ENCODE measurements at regions not wholly inside any gene's neighbourhood (a gene's known extent, or its start where the extent isn't known, plus 50 kb on each side); places are given as distances from the start of the nearest gene placed in this dataset.

GRCh38 chr2:38237311-38237710, 139.8 kb downstream of the ATL2 start:
- no peak for TF ChIP-seq EZH2phosphoT487 (IDR thresholded peaks at IDR 0.05; ENCODE audit: borderline replicate concordance, low read depth, low read length)
- no peak for TF ChIP-seq CTCF (conservative IDR thresholded peaks at IDR 0.05; ENCODE audit: low read length)
- Histone ChIP-seq H3K79me2 (ENCODE audit: insufficient read depth, low read depth, low read length) (no peaks in the 10 kb centered on the region), H3K36me3 (ENCODE audit: insufficient read depth, low read length) (no peaks in the 10 kb centered on the region), H3K9me2 (ENCODE audit: insufficient read depth, low read length) (no peaks in the 10 kb centered on the region), H3K9me3 (ENCODE audit: low read length) (no peaks in the 10 kb centered on the region), H4K20me1 (ENCODE audit: insufficient read depth, low read length) (no peaks in the 10 kb centered on the region), H3K4me2 (ENCODE audit: low read length) (no peak overlapping the region), H3K4me3 (ENCODE audit: low read depth, low read length, poor library complexity, severe bottlenecking) (no peak overlapping the region), H2AFZ (ENCODE audit: low read length) (no peak overlapping the region), H3K4me1 (ENCODE audit: insufficient read depth, low read length, poor library complexity, severe bottlenecking) (no peaks in the 10 kb centered on the region), H3K27ac (ENCODE audit: low read depth, low read length, poor library complexity, severe bottlenecking) (no peak overlapping the region)
- POLR2A ChIA-PET: no interaction called here
- BruUV-seq (replicated peaks): no TSS peak
- CTCF ChIA-PET (ENCODE audit: unreplicated experiment): interaction anchor here (0.6 kb wide), 1 partner anchor 746 kb away, joined by 3 read pairs; no protein-coding TSS in a partner anchor
- intact Hi-C loops (cut with micrococcal nuclease; ENCODE audit: unreplicated experiment): no loop called here
- no peak for DNase-seq (ENCODE audit: low spot score)

- Histone ChIP-seq H3K9me2 (ENCODE audit: insufficient read depth, low read length) (no peaks in the 10 kb centered on the region), H3K4me3 (ENCODE audit: low read depth, low read length, poor library complexity, severe bottlenecking) (no peak overlapping the region), H3K27ac (ENCODE audit: low read depth, low read length, poor library complexity, severe bottlenecking) (no peak overlapping the region), H4K20me1 (ENCODE audit: insufficient read depth, low read length) (no peaks in the 10 kb centered on the region), H3K4me1 (ENCODE audit: insufficient read depth, low read length, poor library complexity, severe bottlenecking) (no peaks in the 10 kb centered on the region), H3K4me2 (ENCODE audit: low read length) (no peak overlapping the region), H3K9me3 (ENCODE audit: low read length) (no peaks in the 10 kb centered on the region), H3K36me3 (ENCODE audit: insufficient read depth, low read length) (no peaks in the 10 kb centered on the region), H3K79me2 (ENCODE audit: insufficient read depth, low read depth, low read length) (no peaks in the 10 kb centered on the region), H2AFZ (ENCODE audit: low read length) (no peak overlapping the region)
- DNase-seq (ENCODE audit: low spot score): no peak
- no peak for TF ChIP-seq CTCF (conservative IDR thresholded peaks at IDR 0.05; ENCODE audit: low read length)
- no TSS peak for BruUV-seq (replicated peaks)
- intact Hi-C loops (cut with micrococcal nuclease; ENCODE audit: unreplicated experiment): no loop called here
- ChIA-PET CTCF (ENCODE audit: unreplicated experiment) (interaction anchor here (0.5 kb wide), 1 partner anchor 859 kb away, joined by 3 read pairs; no protein-coding TSS in a partner anchor), POLR2A (interaction anchor here (0.6 kb wide), 1 partner anchor 83 kb away, joined by 3 read pairs; no protein-coding TSS in a partner anchor)
Observed at GRCh38 chr2:38233231-38233983, 143.7 kb downstream of the ATL2 start.

- Histone ChIP-seq H3K27ac (ENCODE audit: low read depth, low read length, poor library complexity, severe bottlenecking) (no peak overlapping the region), H3K79me2 (ENCODE audit: insufficient read depth, low read depth, low read length) (no peaks in the 10 kb centered on the region), H3K9me2 (ENCODE audit: insufficient read depth, low read length) (no peaks in the 10 kb centered on the region), H3K9me3 (ENCODE audit: low read length) (no peaks in the 10 kb centered on the region), H3K36me3 (ENCODE audit: insufficient read depth, low read length) (no peaks in the 10 kb centered on the region), H3K4me3 (ENCODE audit: low read depth, low read length, poor library complexity, severe bottlenecking) (no peak overlapping the region), H4K20me1 (ENCODE audit: insufficient read depth, low read length) (no peaks in the 10 kb centered on the region), H3K4me2 (ENCODE audit: low read length) (no peak overlapping the region), H3K4me1 (ENCODE audit: insufficient read depth, low read length, poor library complexity, severe bottlenecking) (no peaks in the 10 kb centered on the region), H2AFZ (ENCODE audit: low read length) (no peak overlapping the region)
- TF ChIP-seq EZH2phosphoT487 (IDR thresholded peaks at IDR 0.05; ENCODE audit: borderline replicate concordance, low read depth, low read length) (no peak), CTCF (conservative IDR thresholded peaks at IDR 0.05; ENCODE audit: low read length) (no peak)
- POLR2A ChIA-PET: no interaction called here
- DNase-seq (ENCODE audit: low spot score): no peak
- no TSS peak for BruUV-seq (replicated peaks)
- CTCF ChIA-PET (ENCODE audit: unreplicated experiment): no interaction called here
- intact Hi-C loops (cut with micrococcal nuclease; ENCODE audit: unreplicated experiment): no loop called here
Observed at GRCh38 chr2:38232454-38232853, 144.6 kb downstream of the ATL2 start.
